Calu3 (cell line): ENCODE measurements at regions not wholly inside any gene's neighbourhood (a gene's known extent, or its start where the extent isn't known, plus 50 kb on each side); places are given as distances from the start of the nearest gene placed in this dataset.

Source experiments
- BruUV-seq: library from RNA; stranded (reverse); fragments of 400-500 nt; replicated peaks from 2 replicates; lab custom pipeline; 2021; lab: Mats Ljungman, UMichigan
- CTCF ChIA-PET: fragments of 300-600 bp; sonication (Branson Sonifier 250); formaldehyde crosslinking; loops from one replicate; lab custom pipeline; 2022; ENCODE audit warnings: antibody characterized with exemption; lab: Charles Lee
- DNase-seq: peaks from one replicate; pipeline ENCODE4 v3.0.0; 2022
- H3K27ac Mint-ChIP-seq: one replicate; pipeline ENCODE4 v1.8.0; 2022; ENCODE audit warnings: mixed read lengths; ENCODE audit not compliant: unreplicated experiment
- H3K27me3 Mint-ChIP-seq: one replicate; pipeline ENCODE4 v1.8.0; 2022; ENCODE audit warnings: mixed read lengths; ENCODE audit not compliant: unreplicated experiment
- H3K36me3 Mint-ChIP-seq: one replicate; pipeline ENCODE4 v1.8.0; 2022; ENCODE audit warnings: mild to moderate bottlenecking, moderate library complexity, mixed read lengths; ENCODE audit not compliant: insufficient read depth, unreplicated experiment
- H3K4me1 Mint-ChIP-seq: one replicate; pipeline ENCODE4 v1.8.0; 2022; ENCODE audit warnings: mild to moderate bottlenecking, low read depth, mixed read lengths; ENCODE audit not compliant: unreplicated experiment
- H3K4me3 Mint-ChIP-seq: one replicate; pipeline ENCODE4 v1.8.0; 2022; ENCODE audit warnings: mild to moderate bottlenecking, low read depth, moderate library complexity, mixed read lengths; ENCODE audit not compliant: unreplicated experiment
- H3K9me3 Mint-ChIP-seq: one replicate; pipeline ENCODE4 v1.8.0; 2022; ENCODE audit warnings: low read depth, mixed read lengths; ENCODE audit not compliant: unreplicated experiment
- CTCF ChIP-seq: fragments of 200-600 bp; IDR thresholded peaks from one replicate; pipeline ENCODE4 v1.8.0; 2022; ENCODE audit warnings: antibody characterized with exemption; ENCODE audit not compliant: unreplicated experiment
- intact Hi-C: fragments of 100-400 bp; cut with micrococcal nuclease; formaldehyde crosslinking; loops from one replicate; pipeline ENCODE4 v1.10.0; 2022; ENCODE audit not compliant: unreplicated experiment

- Mint-ChIP-seq H3K27ac (no peak overlapping the region), H3K36me3 (no peaks in the 10 kb centered on the region), H3K9me3 (no peaks in the 10 kb centered on the region), H3K4me1 (no peaks in the 10 kb centered on the region), H3K4me3 (no peak overlapping the region), H3K27me3 (peaks cover 55% of the 10 kb centered on the region)
- intact Hi-C loops = no loop called here
- TF ChIP-seq CTCF = no peak
- CTCF ChIA-PET = no interaction called here
- no peak for DNase-seq
- no TSS peak for BruUV-seq
These were observed 167.5 kb downstream of the GPX5 start for GRCh38 chr6:28693033-28693750.

GRCh38 chr6:28693751-28694443 is 168.2 kb downstream of the GPX5 start:
- Mint-ChIP-seq H3K36me3 (no peaks in the 10 kb centered on the region), H3K9me3 (no peaks in the 10 kb centered on the region), H3K27ac (no peak overlapping the region), H3K4me1 (no peaks in the 10 kb centered on the region), H3K4me3 (no peak overlapping the region), H3K27me3 (peaks cover 62% of the 10 kb centered on the region)
- no peak for DNase-seq
- BruUV-seq = no TSS peak
- CTCF ChIA-PET = no interaction called here
- TF ChIP-seq CTCF = no peak
- intact Hi-C loops = no loop called here

GRCh38 chr6:28695715-28696114 is 170.0 kb downstream of the GPX5 start:
- no peak overlapping the region for H3K4me3 Mint-ChIP-seq
- intact Hi-C loops = no loop called here
- H3K27me3 Mint-ChIP-seq = peaks cover 80% of the 10 kb centered on the region
- TF ChIP-seq CTCF = no peak
- CTCF ChIA-PET = interaction anchor here (0.7 kb wide), 1 partner anchor 758 kb away, joined by 3 read pairs; no protein-coding TSS in a partner anchor
- no peak for DNase-seq
- H3K4me1 Mint-ChIP-seq = no peaks in the 10 kb centered on the region
- no peaks in the 10 kb centered on the region for H3K9me3 Mint-ChIP-seq
- BruUV-seq = no TSS peak
- no peak overlapping the region for H3K27ac Mint-ChIP-seq
- no peaks in the 10 kb centered on the region for H3K36me3 Mint-ChIP-seq

GRCh38 chr6:28696167-28696566 is 170.5 kb downstream of the GPX5 start:
- no peak for TF ChIP-seq CTCF
- no peak overlapping the region for H3K4me3 Mint-ChIP-seq
- no peak overlapping the region for H3K27ac Mint-ChIP-seq
- no TSS peak for BruUV-seq
- intact Hi-C loops = no loop called here
- H3K9me3 Mint-ChIP-seq = no peaks in the 10 kb centered on the region
- H3K36me3 Mint-ChIP-seq = no peaks in the 10 kb centered on the region
- DNase-seq = no peak
- no peaks in the 10 kb centered on the region for H3K4me1 Mint-ChIP-seq
- CTCF ChIA-PET = no interaction called here
- H3K27me3 Mint-ChIP-seq = peaks cover 85% of the 10 kb centered on the region
